T-helper 2 cell (primary cell): ENCODE measurements at regions not wholly inside any gene's neighbourhood (a gene's known extent, or its start where the extent isn't known, plus 50 kb on each side); places are given as distances from the start of the nearest gene placed in this dataset.

Source experiments
- DNase-seq, 5 experiments: peaks; one replicate each; pipeline versions ENCODE4 v3.0.0 to v3.0.0-alpha.2; 2012 to 2022

- DNase-seq = no peak
Observed at GRCh38 chr13:65872448-65872847, 1357.7 kb downstream of the PCDH9 start.

DNA sequence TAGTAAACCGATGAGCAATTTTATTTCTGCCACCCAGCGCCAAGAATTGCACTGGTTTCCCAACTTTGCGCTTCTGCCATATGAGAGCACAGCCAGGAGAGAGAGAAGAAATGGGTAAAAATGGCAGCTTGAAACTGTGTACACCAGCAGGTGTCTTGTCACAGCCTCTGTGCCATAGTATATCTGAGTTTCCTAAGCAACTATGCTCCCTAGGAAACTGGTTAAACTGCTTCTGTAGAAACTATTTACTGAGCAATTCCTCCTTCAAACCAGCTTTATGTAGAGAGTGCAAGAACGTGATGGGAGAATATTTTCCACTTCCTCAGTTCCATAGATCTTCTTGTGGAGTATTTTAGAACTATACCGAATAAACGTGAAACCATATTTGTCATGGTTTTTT is 1361.3 kb downstream of the PCDH9 start:
- DNase-seq = no peak

GRCh38 chr13:65868099-65868498 is 1362.0 kb downstream of the PCDH9 start:
- no peak for DNase-seq

- DNase-seq = no peak
Observed at GRCh38 chr13:65866138-65866537, 1364.0 kb downstream of the PCDH9 start.

GRCh38 chr13:65865206-65865605 is 1364.9 kb downstream of the PCDH9 start:
- no peak for DNase-seq

- no peak for DNase-seq
Observed at GRCh38 chr13:65864039-65864438, 1366.1 kb downstream of the PCDH9 start.

GRCh38 chr13:65860306-65860705 is 1369.8 kb downstream of the PCDH9 start:
- no peak for DNase-seq

DNA sequence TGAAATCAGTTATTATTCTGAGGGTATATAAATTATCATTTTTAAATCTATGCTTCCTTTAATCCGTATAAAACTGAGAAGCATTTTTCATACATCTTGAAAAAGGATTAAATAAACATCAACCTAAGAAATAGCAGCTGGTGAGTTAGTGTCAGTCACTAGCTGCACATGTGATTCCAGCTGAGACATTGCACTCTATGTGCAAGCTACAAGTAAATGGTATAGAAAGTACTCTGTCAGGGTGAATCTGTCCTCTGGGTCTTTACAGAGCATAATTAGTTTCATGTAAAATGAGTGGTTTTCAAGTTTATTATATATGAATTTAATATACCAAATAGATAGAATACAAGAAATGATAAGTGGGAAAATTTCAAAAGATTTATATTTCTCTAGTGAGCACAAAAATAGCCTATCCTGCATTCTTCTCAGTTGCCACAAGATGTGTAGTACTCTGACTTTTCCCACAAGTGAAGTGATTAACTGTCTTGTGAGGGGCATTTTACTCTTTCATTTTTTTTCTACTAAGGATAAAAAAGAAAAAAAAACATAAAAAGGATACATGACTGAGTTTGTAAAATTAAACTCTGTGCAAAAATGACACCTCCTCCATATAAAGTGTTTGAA is 1372.1 kb downstream of the PCDH9 start:
- DNase-seq = no peak

GRCh38 chr13:65856431-65856830 is 1373.7 kb downstream of the PCDH9 start:
- DNase-seq = no peak

GRCh38 chr13:65855242-65855805 is 1374.8 kb downstream of the PCDH9 start:
- no peak for DNase-seq

- DNase-seq = no peak
Observed at GRCh38 chr13:65854431-65854830, 1375.7 kb downstream of the PCDH9 start.

DNA sequence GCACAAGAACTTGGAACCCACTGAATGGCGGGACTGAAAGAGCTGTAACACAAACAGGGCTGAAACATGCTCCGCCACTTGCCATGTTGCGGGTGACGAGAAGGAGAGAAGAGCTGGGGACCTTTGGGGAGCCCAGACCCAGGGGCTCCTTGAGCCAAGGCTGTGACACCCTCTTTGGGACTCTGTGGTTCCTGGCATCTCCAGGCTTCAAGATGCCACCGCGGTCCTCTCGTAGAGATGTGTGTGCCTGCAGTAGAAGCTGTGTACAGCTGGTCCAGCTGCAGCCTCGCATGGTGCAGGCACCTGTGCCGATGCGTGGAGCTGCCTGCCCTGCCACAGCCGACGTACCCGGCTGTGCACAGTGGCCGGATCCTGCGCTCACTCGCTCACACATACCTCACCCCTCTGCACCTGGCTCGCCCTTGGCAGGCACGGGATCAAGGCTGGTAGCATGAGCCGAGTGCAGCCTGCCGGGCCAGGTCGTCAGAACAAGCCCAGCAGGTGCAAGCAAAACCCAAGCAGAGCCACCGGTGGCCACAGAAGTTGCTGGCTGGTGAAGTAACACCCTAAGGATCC is 1385.8 kb downstream of the PCDH9 start:
- no peak for DNase-seq

DNA sequence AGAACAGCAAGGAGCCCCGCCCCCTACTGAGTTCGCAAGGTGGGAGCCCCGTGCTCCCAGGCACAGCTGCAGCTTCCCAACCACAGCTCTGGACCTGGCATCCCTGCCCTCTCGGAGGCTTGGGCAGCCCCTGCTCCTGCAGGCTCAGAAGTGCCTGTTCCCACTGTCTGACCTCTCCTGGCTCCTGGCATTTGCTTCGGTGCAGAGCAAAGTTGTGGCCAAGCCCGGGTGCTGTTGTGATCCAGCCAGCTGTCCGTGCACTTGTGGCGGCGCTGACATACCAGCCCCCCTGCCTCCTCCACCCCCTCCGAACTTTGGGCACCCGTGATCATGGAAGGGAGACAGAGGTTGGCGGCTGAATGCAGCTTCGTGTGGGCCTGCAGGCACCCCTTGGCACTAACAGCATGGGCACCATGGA is 1386.8 kb downstream of the PCDH9 start:
- no peak for DNase-seq

DNA sequence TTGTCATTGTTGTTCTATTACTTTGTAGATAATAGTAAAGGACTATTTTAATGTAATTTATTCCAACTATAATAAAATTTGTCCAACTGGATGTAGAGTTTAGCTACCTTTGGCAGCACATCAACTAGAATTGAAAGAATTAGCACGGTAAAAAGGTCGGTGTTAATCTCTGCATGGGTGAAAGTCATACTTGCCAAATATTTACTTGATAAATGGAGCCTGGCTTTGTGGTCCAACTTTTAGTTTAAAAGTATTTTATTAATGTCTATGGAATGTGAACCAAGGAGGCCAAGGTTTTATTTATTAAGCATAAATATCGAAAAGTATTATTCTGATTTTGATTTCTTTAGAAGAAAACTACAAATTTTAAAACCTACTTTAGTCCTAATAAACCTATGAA is 1389.0 kb downstream of the PCDH9 start:
- DNase-seq = no peak

GRCh38 chr13:65836066-65836465 is 1394.1 kb downstream of the PCDH9 start:
- no peak for DNase-seq

- DNase-seq = no peak
Observed at GRCh38 chr13:65834897-65835296, 1395.2 kb downstream of the PCDH9 start.

DNA sequence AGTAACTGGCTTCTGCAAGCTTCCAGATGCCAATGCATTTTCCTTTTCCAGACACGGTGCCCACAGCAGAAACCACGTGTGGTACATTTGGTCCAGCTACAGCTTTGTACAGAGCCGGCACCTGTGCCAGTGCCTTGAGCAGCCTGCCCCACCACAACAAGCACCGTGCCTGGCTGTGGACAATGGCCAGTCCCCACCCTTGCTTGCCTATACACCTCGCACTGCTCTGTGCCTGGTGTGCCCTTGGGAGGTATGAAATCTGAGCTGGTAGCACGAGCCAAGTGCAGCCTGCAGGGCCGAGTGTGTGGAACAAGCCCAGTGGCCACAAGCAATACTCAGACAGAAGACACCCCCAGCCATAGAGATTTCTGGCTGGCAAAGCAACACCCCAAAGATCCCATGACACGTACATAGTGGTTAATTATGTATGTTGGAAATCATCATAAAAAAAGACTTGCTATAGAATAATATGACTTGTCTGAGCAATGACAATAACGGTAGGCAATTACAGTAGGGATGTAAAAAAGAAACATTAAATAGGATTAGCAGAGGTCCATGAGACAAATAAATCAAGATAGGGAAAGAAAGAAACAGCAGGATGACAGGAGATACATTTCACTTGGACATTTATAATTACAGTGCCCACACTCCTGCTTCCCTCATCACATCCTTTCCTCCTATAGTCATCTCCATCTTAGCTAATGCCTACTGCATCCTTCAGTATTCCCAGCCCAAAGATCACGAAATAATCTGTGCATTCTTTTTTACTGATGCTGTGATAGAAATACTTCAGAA is 1399.5 kb downstream of the PCDH9 start:
- no peak for DNase-seq

- DNase-seq = no peak
Observed at GRCh38 chr13:65829241-65830008, 1400.7 kb downstream of the PCDH9 start.

DNA sequence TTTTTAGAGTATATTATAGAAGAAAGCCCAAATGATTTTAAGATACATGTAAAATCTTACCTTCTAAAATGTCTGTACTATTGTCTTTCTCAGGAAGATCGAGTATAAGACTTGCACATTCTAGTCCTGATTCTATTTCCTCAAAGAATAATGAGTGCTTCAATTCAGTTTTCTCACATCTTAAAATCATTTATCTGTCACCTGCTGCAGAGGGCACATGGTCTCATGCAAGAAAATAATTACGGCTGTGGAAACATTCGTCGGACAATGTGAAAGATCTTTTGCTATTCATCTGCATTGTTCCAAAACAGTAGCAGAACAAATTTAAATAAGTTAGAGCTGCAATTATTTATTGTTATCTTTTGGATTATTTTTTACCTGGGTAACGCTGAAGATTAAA is 1403.5 kb downstream of the PCDH9 start:
- DNase-seq = no peak

- DNase-seq = no peak
Observed at GRCh38 chr13:65825039-65825438, 1405.1 kb downstream of the PCDH9 start.

GRCh38 chr13:65808061-65808460 is 1422.1 kb downstream of the PCDH9 start:
- no peak for DNase-seq

DNA sequence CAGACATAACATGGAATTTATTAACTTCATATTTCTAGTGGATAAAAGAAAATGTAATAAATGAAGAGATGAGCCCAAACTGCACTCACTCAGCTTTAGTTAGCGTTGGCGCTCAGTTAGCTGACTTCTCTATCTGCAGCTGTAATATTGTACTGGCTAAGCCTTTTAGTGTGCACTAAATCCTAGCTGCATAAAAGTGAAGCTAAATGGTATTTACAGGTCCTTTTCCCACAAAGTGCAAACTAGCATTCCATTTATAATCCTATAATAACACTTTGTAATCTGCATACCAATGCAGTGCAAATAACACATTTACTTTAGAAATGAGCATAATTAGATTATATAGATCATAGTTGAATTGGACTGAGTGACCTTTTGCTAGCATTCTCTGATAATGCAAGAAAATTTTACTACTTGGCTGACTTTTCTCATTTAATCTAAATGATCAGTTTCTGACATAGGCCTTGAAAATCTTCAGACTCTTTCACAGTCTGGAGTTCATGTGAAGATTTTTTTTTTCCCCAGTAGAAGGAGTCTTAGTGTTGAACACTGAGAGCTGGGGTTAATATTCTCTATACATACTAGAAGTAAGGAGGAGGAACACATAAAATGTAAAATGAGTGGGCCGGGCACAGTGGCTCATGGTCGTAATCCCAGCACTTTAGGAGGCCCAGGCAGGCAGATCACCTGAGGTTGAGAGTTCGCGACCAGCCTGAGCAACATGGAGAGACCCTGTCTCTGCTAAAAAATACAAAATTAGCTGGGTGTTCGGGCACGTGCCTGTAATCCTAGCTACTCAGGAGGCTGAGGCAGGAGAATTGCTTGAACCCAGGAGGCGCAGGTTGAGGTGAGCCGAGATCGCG is 1426.4 kb downstream of the PCDH9 start:
- no peak for DNase-seq
